ENCODE measurements at regions not wholly inside any gene's neighbourhood (a gene's known extent, or its start where the extent isn't known, plus 50 kb on each side); places are given as distances from the start of the nearest gene placed in this dataset.

DNA sequence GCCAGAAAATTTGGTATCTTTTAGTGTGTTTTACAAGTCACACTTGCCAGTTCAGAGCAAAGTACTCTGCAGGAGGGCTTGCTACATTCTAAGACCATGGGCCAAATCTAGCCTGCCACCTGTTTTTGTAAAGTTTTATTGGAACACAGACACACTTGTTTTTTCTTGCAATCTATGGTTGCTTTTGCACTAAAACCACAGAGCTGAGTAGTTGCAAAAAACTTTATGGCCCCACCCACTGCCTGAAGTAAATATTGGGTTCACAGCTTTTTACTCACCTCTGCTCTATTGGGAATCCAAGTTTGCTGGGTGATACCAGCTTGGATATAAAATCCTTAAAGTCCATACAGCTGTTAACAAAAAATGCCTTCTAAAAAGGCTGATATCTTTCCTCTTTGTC lies 109.0 kb downstream of the ZFP64 start:
- DNase-seq (ENCODE audit: low read depth, low spot score), result no peak
- H3K27ac ChIP-seq, result no peak overlapping the region
- TF ChIP-seq FOXP2 (optimal IDR thresholded peaks at IDR 0.05; ENCODE audit: control extremely low read depth, extremely low read length, insufficient read depth) (no peak), EZH2 (IDR thresholded peaks at IDR 0.05) (no peak), POLR2AphosphoS5 (IDR thresholded peaks at IDR 0.05; ENCODE audit: borderline replicate concordance, low read depth, low read length) (no peak)

DNA sequence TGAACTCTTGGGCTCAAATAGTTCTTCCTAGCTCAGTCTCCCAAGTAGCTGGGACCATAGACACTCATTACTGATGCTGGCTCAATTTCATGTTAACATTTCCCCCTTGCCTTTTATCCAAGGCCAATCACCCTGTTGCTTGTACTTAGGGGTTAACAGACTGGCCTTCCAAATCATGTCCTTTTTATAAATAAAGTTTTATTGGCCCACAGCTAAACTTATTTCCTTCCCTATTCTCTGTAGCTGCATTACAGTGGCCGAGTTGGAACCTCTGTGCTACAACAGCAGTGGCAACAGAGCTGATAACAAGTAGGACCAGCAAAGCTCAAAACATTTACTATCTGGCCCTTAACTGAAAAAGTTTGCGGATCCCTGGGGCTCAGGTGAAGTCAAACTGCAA lies 109.8 kb downstream of the ZFP64 start:
- H3K27ac ChIP-seq, result no peak overlapping the region
- H3K9me3 ChIP-seq (ENCODE audit: low read depth, low read length), result peaks cover under 1% of the 10 kb centered on the region; the same call in 1 of the 2 replicates
- H3K9ac ChIP-seq (ENCODE audit: insufficient read length), result no peak overlapping the region
- no peak for TF ChIP-seq POLR2AphosphoS5 (IDR thresholded peaks at IDR 0.05; ENCODE audit: borderline replicate concordance, low read depth, low read length)
- no peak for TF ChIP-seq FOXP2 (optimal IDR thresholded peaks at IDR 0.05; ENCODE audit: control extremely low read depth, extremely low read length, insufficient read depth)
- no peak for TF ChIP-seq EZH2 (IDR thresholded peaks at IDR 0.05)
- H3K36me3 ChIP-seq (ENCODE audit: insufficient read depth, low read length), result no peaks in the 10 kb centered on the region
- no peak for DNase-seq (ENCODE audit: low read depth, low spot score)
- H3K4me3 ChIP-seq, result no peak overlapping the region

More for the DNA sequence above, 109.0 kb downstream of the ZFP64 start:
- peaks cover 6% of the 10 kb centered on the region; the same call in 1 of the 2 replicates for H3K9me3 ChIP-seq (ENCODE audit: low read depth, low read length)
- no peak overlapping the region for H3K9ac ChIP-seq (ENCODE audit: insufficient read length)
- H3K4me3 ChIP-seq, result no peak overlapping the region
- no peaks in the 10 kb centered on the region for H3K36me3 ChIP-seq (ENCODE audit: insufficient read depth, low read length)

DNA sequence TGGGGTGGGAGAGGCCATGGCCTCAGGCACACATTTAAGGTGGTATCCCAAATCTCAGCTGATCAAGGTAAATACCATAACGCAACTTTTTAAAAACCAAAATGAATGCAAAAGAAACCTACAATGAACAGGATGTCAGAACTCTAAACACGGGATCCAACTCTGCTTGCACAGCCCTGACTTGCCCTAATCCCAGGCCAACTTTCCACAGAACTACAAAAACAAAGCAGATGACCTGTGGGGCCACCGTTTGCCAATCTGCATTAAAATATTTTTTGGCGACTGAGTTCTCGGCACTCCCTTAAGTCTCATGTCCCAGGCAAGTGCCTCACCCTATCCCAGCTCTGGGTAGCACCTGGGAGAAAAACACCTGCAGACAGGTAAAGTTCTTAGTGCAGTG lies 110.5 kb downstream of the ZFP64 start:
- H3K27ac ChIP-seq, result no peak overlapping the region
- H3K4me3 ChIP-seq, result no peak overlapping the region
- H3K9ac ChIP-seq (ENCODE audit: insufficient read length), result no peak overlapping the region
- no peaks in the 10 kb centered on the region for H3K9me3 ChIP-seq (ENCODE audit: low read depth, low read length)
- DNase-seq (ENCODE audit: low read depth, low spot score), result no peak
- no peaks in the 10 kb centered on the region for H3K36me3 ChIP-seq (ENCODE audit: insufficient read depth, low read length)
- no peak for TF ChIP-seq FOXP2 (optimal IDR thresholded peaks at IDR 0.05; ENCODE audit: control extremely low read depth, extremely low read length, insufficient read depth)
- TF ChIP-seq POLR2AphosphoS5 (IDR thresholded peaks at IDR 0.05; ENCODE audit: borderline replicate concordance, low read depth, low read length), result no peak
- TF ChIP-seq EZH2 (IDR thresholded peaks at IDR 0.05), result no peak

- H3K9me3 ChIP-seq (ENCODE audit: low read depth, low read length), result no peaks in the 10 kb centered on the region
- TF ChIP-seq FOXP2 (optimal IDR thresholded peaks at IDR 0.05; ENCODE audit: control extremely low read depth, extremely low read length, insufficient read depth), result no peak
- no peak for TF ChIP-seq EZH2 (IDR thresholded peaks at IDR 0.05)
- no peak for TF ChIP-seq POLR2AphosphoS5 (IDR thresholded peaks at IDR 0.05; ENCODE audit: borderline replicate concordance, low read depth, low read length)
- no peak overlapping the region for H3K9ac ChIP-seq (ENCODE audit: insufficient read length)
- H3K27ac ChIP-seq, result no peak overlapping the region
- no peak for DNase-seq (ENCODE audit: low read depth, low spot score)
- no peaks in the 10 kb centered on the region for H3K36me3 ChIP-seq (ENCODE audit: insufficient read depth, low read length)
- H3K4me3 ChIP-seq, result no peak overlapping the region
These were observed 113.3 kb downstream of the ZFP64 start for GRCh38 chr20:52078289-52078688.

- DNase-seq (ENCODE audit: low read depth, low spot score), result no peak
- H3K9me3 ChIP-seq (ENCODE audit: low read depth, low read length), result no peaks in the 10 kb centered on the region
- no peak for TF ChIP-seq POLR2AphosphoS5 (IDR thresholded peaks at IDR 0.05; ENCODE audit: borderline replicate concordance, low read depth, low read length)
- no peak for TF ChIP-seq EZH2 (IDR thresholded peaks at IDR 0.05)
- TF ChIP-seq FOXP2 (optimal IDR thresholded peaks at IDR 0.05; ENCODE audit: control extremely low read depth, extremely low read length, insufficient read depth), result no peak
- H3K27ac ChIP-seq, result no peak overlapping the region
- H3K4me3 ChIP-seq, result no peak overlapping the region
- no peaks in the 10 kb centered on the region for H3K36me3 ChIP-seq (ENCODE audit: insufficient read depth, low read length)
- H3K9ac ChIP-seq (ENCODE audit: insufficient read length), result no peak overlapping the region
These were observed 115.4 kb downstream of the ZFP64 start for GRCh38 chr20:52076164-52076563.

- Histone ChIP-seq H3K36me3 (ENCODE audit: insufficient read depth, low read length) (no peaks in the 10 kb centered on the region), H3K9me3 (ENCODE audit: low read depth, low read length) (no peaks in the 10 kb centered on the region)
- no peak for TF ChIP-seq EZH2 (IDR thresholded peaks at IDR 0.05)
- no peak for TF ChIP-seq POLR2AphosphoS5 (IDR thresholded peaks at IDR 0.05; ENCODE audit: borderline replicate concordance, low read depth, low read length)
- no peak for TF ChIP-seq FOXP2 (optimal IDR thresholded peaks at IDR 0.05; ENCODE audit: control extremely low read depth, extremely low read length, insufficient read depth)
These were observed 116.2 kb downstream of the ZFP64 start for GRCh38 chr20:52075400-52075799.

GRCh38 chr20:52071136-52071535 lies 120.4 kb downstream of the ZFP64 start:
- H3K4me3 ChIP-seq, result no peak overlapping the region
- DNase-seq (ENCODE audit: low read depth, low spot score), result no peak

More at GRCh38 chr20:52075400-52075799, 116.2 kb downstream of the ZFP64 start:
- H3K27ac ChIP-seq, result no peak overlapping the region
- no peak for DNase-seq (ENCODE audit: low read depth, low spot score)
- no peak overlapping the region for H3K9ac ChIP-seq (ENCODE audit: insufficient read length)
- no peak overlapping the region for H3K4me3 ChIP-seq

DNA sequence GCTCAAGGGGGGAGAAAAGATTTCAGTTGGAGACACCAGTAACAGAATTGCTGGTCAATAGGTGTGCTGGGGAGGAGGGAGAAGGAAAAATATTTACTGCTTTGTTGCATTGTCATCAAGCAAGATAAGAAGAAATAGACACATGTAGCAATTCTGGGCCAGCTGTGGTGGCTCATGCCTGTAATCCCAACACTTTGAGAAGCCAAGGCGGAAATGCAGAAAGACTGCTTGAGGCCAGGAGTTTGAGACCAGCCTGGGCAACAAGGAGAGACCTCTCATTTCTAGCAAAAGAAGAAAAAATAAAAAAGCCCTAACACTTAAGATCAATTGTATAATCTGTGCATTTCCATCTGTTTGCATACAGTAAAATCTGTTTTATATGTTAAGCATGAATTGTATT lies 126.6 kb downstream of the ZFP64 start:
- Histone ChIP-seq H3K27ac (no peak overlapping the region), H3K9ac (ENCODE audit: insufficient read length) (no peak overlapping the region), H3K4me3 (no peak overlapping the region), H3K9me3 (ENCODE audit: low read depth, low read length) (no peaks in the 10 kb centered on the region), H3K36me3 (ENCODE audit: insufficient read depth, low read length) (no peaks in the 10 kb centered on the region)
- no peak for DNase-seq (ENCODE audit: low read depth, low spot score)
- TF ChIP-seq EZH2 (IDR thresholded peaks at IDR 0.05) (no peak), FOXP2 (optimal IDR thresholded peaks at IDR 0.05; ENCODE audit: control extremely low read depth, extremely low read length, insufficient read depth) (no peak), POLR2AphosphoS5 (IDR thresholded peaks at IDR 0.05; ENCODE audit: borderline replicate concordance, low read depth, low read length) (no peak)

More at GRCh38 chr20:52071136-52071535, 120.4 kb downstream of the ZFP64 start:
- TF ChIP-seq POLR2AphosphoS5 (IDR thresholded peaks at IDR 0.05; ENCODE audit: borderline replicate concordance, low read depth, low read length), result no peak
- TF ChIP-seq FOXP2 (optimal IDR thresholded peaks at IDR 0.05; ENCODE audit: control extremely low read depth, extremely low read length, insufficient read depth), result no peak
- no peak for TF ChIP-seq EZH2 (IDR thresholded peaks at IDR 0.05)
- Histone ChIP-seq H3K27ac (no peak overlapping the region), H3K9me3 (ENCODE audit: low read depth, low read length) (no peaks in the 10 kb centered on the region), H3K9ac (ENCODE audit: insufficient read length) (no peak overlapping the region), H3K36me3 (ENCODE audit: insufficient read depth, low read length) (no peaks in the 10 kb centered on the region)
